GM18520 (cell line): ENCODE measurements at regions not wholly inside any gene's neighbourhood (a gene's known extent, or its start where the extent isn't known, plus 50 kb on each side); places are given as distances from the start of the nearest gene placed in this dataset.

Experiments
- ATAC-seq: cut with Tn5 transposase; IDR thresholded peaks from one replicate; pipeline ENCODE4 v1.9.1; 2021; ENCODE audit not compliant: unreplicated experiment

GRCh38 chr15:37550360-37551024 is 383.9 kb upstream of the TMCO5A start:
- ATAC-seq = no peak

- ATAC-seq = no peak
Measured at GRCh38 chr15:37572401-37572800, 362.0 kb upstream of the TMCO5A start.

DNA sequence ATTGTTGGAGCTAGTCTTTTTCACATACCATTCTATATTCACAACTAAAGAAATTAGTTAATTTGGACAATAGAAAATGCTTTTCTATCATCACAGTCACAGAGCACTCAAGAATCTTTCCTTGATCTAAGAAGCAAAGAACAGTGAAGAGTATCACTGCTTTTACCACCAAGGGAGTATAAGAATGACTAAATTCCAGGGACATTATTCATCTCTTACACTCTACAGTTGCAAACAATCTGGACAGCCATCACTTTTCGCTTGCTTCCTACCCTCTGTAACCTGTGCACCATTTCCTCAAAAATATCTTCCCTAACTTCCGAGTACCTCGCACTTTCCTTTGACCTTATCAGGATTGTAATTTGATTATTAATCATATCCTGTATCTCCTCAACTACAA is 359.5 kb upstream of the TMCO5A start:
- ATAC-seq = no peak

- ATAC-seq = no peak
Measured at GRCh38 chr15:37576952-37577351, 357.5 kb upstream of the TMCO5A start.

- no peak for ATAC-seq
Measured at GRCh38 chr15:37581866-37582532, 352.4 kb upstream of the TMCO5A start.

DNA sequence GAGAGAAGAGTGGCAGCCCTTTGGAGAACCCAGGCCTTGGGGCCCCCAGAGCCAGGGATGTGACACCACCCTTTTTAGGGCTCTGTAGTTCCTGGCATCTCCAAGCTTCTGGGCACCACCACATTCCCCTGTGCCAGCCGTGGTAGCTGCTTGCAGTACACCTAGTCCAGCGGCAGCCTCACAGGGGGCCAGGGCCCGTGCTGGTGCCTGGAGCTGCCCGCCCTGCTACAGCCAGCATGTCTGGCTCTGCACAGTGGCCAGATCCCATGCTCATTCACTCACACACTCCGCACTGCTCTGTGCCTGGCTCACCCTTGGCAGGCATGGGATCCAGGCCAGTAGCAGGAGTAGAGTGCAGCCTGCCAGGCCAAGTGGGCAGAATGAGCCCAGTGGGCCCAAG is 351.6 kb upstream of the TMCO5A start:
- no peak for ATAC-seq

DNA sequence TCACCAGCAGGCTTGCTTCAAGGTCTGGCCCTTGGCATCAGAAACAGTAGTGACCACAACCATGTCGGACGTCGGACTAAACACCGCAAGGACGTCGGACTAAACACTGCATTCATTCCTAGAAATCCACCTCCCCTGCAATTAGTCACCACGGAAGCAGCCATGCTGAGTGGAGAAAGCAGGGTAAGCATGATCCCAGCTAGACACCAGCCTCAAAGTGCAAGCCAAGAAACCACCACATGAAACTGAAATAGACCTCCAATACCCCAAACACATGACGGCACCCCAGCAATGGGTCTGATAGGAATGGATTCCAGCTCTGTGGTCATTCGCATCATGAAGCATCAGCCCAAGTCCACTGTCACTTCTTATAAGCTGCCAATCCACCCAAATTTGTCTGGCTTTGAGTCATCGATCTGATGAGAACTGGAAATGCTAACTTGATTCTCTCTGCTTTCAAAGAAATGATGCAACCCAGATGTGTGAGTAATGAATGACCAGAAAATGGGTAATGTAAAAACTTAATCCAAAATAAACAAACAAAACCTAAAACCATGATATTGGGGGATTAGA is 348.3 kb upstream of the TMCO5A start:
- no peak for ATAC-seq

DNA sequence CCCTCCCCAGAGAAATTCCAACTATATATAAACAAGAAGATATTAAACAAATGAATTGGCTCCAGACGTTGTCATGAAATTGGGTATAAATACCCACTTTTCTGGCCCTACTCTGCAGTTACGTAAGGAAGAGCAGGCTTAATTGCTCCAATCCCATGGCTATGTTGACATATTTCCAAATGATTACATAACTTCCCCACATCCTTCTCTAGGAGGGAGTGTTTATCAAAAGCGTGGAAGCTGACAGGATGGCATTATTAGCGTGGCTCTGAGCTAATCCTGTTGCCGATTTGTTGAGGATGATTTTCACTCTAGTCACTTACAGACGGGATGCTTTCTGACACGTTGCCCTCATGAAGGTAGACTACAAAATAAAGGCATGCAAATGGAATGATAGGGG is 347.5 kb upstream of the TMCO5A start:
- no peak for ATAC-seq

- ATAC-seq = no peak
Measured at GRCh38 chr15:37594417-37594816, 340.0 kb upstream of the TMCO5A start.

GRCh38 chr15:37595426-37595970 is 338.9 kb upstream of the TMCO5A start:
- no peak for ATAC-seq

GRCh38 chr15:37599156-37599555 is 335.3 kb upstream of the TMCO5A start:
- no peak for ATAC-seq

DNA sequence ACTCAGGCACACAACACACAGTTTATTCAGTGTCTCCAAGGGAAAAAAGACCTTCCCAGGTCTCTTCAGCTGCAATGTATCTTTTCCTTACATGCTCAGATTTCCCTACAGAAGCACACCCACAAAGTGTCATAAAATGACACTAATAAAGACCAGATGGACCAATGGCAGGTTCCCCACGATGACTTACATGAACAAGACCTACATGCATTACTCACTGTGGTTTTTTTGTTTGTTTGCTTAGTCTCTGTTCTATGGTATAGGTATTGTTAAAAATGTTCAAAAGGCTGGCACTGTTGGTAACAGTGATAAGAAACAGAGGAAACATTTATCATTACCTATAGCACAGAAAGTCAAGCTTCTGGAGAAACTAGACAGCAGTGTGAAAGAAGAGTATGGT is 318.2 kb upstream of the TMCO5A start:
- no peak for ATAC-seq

DNA sequence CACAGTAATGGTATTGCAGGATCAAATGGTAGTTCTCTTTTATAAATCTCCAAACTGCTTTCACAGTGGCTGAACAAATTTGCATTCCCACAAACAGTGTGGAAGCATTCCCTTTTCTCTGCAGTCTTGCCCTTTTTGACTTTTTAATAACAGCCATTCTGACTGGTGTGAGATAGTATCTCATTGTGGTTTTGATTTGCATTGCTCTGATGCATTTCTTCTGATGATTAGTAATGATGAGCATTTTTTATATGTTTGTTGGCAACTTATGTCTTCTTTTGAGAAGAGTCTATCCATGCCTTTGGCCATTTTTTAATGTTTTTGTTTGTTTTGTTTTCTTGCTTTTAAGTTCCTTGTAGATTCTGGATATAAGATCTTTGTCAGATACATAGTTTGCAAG is 316.1 kb upstream of the TMCO5A start:
- no peak for ATAC-seq

DNA sequence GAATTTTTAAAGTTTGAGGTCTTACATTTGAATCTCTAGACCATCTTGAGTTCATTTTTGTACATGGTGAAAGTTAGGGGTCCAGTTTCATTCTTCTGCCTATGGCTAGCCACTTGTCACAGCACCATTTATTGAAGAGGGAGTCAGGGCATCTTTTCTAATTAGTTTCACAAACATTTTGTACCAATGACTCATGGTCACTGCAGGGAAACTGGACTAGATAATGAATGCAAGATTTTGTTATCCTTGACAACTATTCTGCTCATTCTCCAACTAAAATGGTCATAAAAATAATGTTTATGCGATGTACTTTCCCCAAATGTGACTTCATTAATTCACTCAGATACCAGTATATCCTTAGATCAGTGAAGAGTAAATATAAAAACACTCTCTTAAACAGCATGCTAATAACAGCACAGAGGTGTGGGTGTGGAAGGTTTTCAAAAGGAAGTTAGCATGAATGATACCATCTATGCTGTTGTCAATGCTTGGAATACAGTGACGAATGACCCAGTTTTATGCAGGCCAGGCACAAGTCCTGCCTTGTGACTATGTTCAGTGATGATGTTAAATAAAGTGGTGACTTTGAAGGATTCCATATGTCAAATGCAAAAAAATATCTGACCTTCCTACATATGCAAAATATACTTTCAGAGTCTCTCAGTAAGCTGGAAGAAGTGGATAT is 314.9 kb upstream of the TMCO5A start:
- no peak for ATAC-seq

- ATAC-seq = no peak
Measured at GRCh38 chr15:37625576-37625975, 308.9 kb upstream of the TMCO5A start.

DNA sequence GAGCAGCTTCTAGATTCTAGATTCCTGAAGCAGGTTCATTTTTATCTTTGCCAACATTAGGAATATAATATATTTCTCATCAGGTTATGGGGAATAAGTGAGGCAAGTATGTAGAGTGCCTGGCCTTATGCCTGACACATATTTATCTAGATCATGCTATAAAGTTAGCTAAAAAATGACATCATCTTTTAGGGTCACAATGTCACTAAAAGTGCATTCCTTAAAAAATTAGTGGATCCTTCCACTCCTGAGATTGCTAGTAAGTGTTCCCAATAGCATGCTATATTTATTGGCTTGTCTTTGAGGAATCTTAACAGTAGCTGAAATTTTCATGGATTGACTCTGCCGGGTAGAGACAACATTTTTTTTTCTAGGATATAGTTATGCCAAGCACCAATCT is 305.9 kb upstream of the TMCO5A start:
- no peak for ATAC-seq

DNA sequence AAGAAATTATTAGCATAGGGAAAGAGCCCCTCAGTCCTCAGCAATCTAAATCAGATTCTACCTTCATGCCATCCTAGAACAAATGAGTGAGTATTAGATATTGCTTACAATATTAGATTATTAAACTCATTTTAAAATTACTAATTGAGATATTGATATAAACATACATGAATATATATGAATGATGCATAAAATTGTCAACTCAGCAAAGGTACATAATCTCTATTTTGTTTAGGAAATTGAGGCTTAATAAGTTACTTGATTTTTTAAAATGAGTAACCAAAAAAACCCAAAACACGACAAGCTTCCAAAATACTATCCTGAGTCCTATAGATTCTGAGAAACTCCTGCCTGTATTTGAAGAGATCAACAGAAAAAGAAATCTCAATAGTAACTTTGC is 297.7 kb upstream of the TMCO5A start:
- ATAC-seq = no peak

DNA sequence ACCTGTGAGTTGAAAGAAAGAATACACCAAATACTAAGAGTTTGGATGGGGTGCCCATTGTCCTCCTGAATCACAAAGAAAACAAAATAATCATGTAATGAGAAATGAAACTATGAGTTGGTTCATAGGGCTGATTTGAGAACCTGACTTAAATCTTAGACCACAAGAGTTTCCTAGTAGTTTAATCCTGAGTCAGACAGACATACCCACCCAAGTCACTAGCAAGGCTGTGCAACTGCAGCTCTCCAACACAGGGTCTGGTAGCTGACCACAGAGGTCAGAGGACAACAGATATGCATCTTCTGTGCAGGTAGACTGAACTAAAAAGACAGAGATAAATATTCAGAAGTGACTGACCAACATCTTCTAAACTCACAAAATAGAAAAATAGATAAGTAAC is 296.3 kb upstream of the TMCO5A start:
- no peak for ATAC-seq

GRCh38 chr15:37638691-37639090 is 295.7 kb upstream of the TMCO5A start:
- ATAC-seq = no peak

GRCh38 chr15:37652646-37653417 is 281.6 kb upstream of the TMCO5A start:
- no peak for ATAC-seq

GRCh38 chr15:37678124-37678523 is 256.3 kb upstream of the TMCO5A start:
- no peak for ATAC-seq
